OCI-LY3 (cell line): ENCODE measurements at regions not wholly inside any gene's neighbourhood (a gene's known extent, or its start where the extent isn't known, plus 50 kb on each side); places are given as distances from the start of the nearest gene placed in this dataset.

Experiments used
- CTCF ChIP-seq: fragments of 200-600, 300-600 bp; sonication (generic); IDR thresholded peaks from 2 replicates; pipeline ENCODE4 v1.5.1; 2014; ENCODE audit warnings: antibody characterized with exemption, low read length, low read depth
- EZH2phosphoT487 ChIP-seq: fragments of 200-600 bp; shearing (Covaris generic); IDR thresholded peaks from 2 replicates; pipeline ENCODE4 v1.6.1; 2018; ENCODE audit warnings: antibody characterized with exemption, mixed run types, low read depth

- TF ChIP-seq CTCF (no peak), EZH2phosphoT487 (no peak)
These were observed 151.5 kb downstream of the KIF20B start for GRCh38 chr10:89852872-89853271.
